ENCODE measurements at regions not wholly inside any gene's neighbourhood (a gene's known extent, or its start where the extent isn't known, plus 50 kb on each side); places are given as distances from the start of the nearest gene placed in this dataset.

DNA sequence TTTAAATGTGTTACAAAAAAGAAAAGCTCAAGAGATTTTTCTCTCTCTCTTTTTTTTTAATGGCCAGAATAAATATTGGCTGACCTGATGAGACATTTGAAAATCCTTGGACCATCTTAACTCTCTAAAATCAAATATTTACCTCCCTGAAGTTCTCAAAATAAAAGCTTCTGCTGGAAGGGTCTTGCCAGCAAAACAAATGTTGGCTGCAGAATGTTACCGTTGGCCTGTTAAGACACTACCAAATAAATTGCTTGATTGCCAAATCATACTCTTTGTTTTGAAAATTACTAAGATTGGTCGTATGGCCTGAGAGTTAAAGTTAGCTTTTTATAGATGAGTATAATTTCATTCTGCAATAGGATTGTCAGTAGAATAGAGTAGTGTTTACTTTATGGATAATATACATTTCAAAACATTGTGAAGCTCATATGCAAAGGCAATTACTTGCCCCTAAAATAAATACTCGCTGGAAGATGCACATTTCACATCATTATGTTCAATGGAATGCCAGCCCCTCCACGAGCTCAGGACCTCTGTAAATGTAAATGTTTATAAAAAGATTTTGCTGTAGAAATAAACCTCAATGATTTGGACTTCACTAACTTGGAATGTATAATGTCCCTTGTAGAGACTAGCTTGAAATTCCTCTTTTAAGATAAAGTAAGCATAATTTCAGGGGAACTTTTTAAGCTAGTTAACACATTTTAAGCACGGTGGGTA is 193.4 kb downstream of the SOX11 start:
- no peak overlapping the region for H3K27ac ChIP-seq (ENCODE audit: extremely low read length, insufficient read depth, low read length)
- no peaks in the 10 kb centered on the region for H4K20me1 ChIP-seq (ENCODE audit: insufficient read depth, low read length)
- WGBS (ENCODE audit: low lambda C conversion rate): 11% methylated on average over 5 of the region's 5 CpGs
- ChIA-PET POLR2A (no interaction called here), CTCF (ENCODE audit: low intra/inter-chr PET ratio, low total read pairs) (no interaction called here)
- no peaks in the 10 kb centered on the region for H3K4me1 ChIP-seq (ENCODE audit: insufficient read depth, low read length)
- H3K4me2 ChIP-seq (ENCODE audit: low read depth, low read length): no peak overlapping the region
- no peak for FAIRE-seq
- H3K79me2 ChIP-seq (ENCODE audit: insufficient read depth, low read length): no peaks in the 10 kb centered on the region
- TF ChIP-seq ZNF746 (CRISPR knock-in tag; IDR thresholded peaks at IDR 0.05) (no peak), SALL2 (CRISPR knock-in tag; IDR thresholded peaks at IDR 0.05) (no peak), ZNF703 (CRISPR knock-in tag; IDR thresholded peaks at IDR 0.05; ENCODE audit: borderline replicate concordance) (no peak), ZNF891 (CRISPR knock-in tag; IDR thresholded peaks at IDR 0.05) (no peak), DNMT3B (CRISPR knock-in tag; conservative IDR thresholded peaks at IDR 0.05) (no peak), ZFY (CRISPR knock-in tag; IDR thresholded peaks at IDR 0.05) (no peak), HMG20B (CRISPR knock-in tag; conservative IDR thresholded peaks at IDR 0.05) (no peak), STAT5B (CRISPR knock-in tag; IDR thresholded peaks at IDR 0.05) (no peak), NR1H2 (CRISPR knock-in tag; IDR thresholded peaks at IDR 0.05; ENCODE audit: borderline replicate concordance, low read depth) (no peak), GTF2F1 (IDR thresholded peaks at IDR 0.05; ENCODE audit: low read length) (no peak), ZNF720 (CRISPR knock-in tag; IDR thresholded peaks at IDR 0.05) (no peak), SOX5 (CRISPR knock-in tag; IDR thresholded peaks at IDR 0.05; ENCODE audit: borderline replicate concordance) (no peak)
- TF ChIP-seq, protein P1, sequence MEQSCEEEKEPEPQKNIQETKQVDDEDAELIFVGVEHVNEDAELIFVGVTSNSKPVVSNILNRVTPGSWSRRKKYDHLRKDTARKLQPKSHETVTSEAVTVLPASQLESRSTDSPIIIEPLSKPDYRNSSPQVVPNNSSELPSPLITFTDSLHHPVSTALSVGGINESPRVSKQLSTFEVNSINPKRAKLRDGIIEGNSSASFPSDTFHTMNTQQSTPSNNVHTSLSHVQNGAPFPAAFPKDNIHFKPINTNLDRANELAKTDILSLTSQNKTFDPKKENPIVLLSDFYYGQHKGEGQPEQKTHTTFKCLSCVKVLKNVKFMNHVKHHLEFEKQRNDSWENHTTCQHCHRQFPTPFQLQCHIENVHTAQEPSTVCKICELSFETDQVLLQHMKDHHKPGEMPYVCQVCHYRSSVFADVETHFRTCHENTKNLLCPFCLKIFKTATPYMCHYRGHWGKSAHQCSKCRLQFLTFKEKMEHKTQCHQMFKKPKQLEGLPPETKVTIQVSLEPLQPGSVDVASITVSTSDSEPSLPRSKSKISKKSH (CRISPR knock-in tag; IDR thresholded peaks at IDR 0.05; ENCODE audit: borderline replicate concordance): no peak
- in situ Hi-C loops (cut with HindIII; ENCODE audit: extremely low pct_ligation_motif_present, low pct_unique_long_range_greater_than_20kb): no loop called here
- H3K9me3 ChIP-seq (ENCODE audit: low read length): peaks cover 42% of the 10 kb centered on the region
- no peak overlapping the region for H2AFZ ChIP-seq (ENCODE audit: low read length)
- BruUV-seq (replicated peaks): no TSS peak
- H3K27me3 ChIP-seq (ENCODE audit: control insufficient read depth in 1 of 2, insufficient read depth in 2 of 2, low read length in 2 of 2): no peaks in the 10 kb centered on the region
- intact Hi-C loops (cut with micrococcal nuclease; ENCODE audit: unreplicated experiment): no loop called here
- no peak for ATAC-seq
- H3K4me3 ChIP-seq (replicated peaks in 1 of 3; ENCODE audit: insufficient read depth in 1 of 3, low read depth in 2 of 3, low read length in 3 of 3): no peak overlapping the region
- no peak overlapping the region for H3K9ac ChIP-seq (ENCODE audit: insufficient read depth, low read depth, low read length)
- H3K36me3 ChIP-seq (replicated peaks in 1 of 2; ENCODE audit: control insufficient read depth in 1 of 2, insufficient read depth in 2 of 2, low read length in 2 of 2): no peaks in the 10 kb centered on the region
- no peak for DNase-seq (ENCODE audit: low spot score)

All from HepG2 (cell line).